ENCODE measurements at regions not wholly inside any gene's neighbourhood (a gene's known extent, or its start where the extent isn't known, plus 50 kb on each side); places are given as distances from the start of the nearest gene placed in this dataset.
A peak's percentile ranks its signal among the peaks of the same experiment; 100 is the strongest.

DNA sequence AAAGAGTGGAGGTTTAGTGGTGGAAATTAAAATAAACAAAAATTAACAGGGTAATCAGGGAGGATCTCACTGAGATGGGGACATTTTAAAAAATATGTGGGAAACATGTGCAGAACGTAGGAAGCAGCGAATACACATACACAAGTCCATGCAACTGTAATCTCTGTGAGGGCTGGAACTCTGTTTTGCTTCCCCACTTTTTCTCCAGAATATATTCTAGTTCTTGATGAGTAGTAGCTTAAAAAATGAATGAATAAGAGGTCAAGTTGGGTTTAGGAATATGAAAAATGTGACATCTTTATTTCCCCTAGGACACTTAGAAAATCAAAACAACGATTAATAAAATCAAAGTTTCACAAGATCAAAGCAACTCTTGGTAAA lies 312.2 kb upstream of the ZNF717 start:
- DNase-seq (ENCODE audit: extremely low spot score), result no peak
- H3K36me3 ChIP-seq, result no peaks in the 10 kb centered on the region
- no peak overlapping the region for H3K4me3 ChIP-seq
- intact Hi-C loops (cut with DNase I), result no loop called here
- H3K4me1 ChIP-seq, result no peaks in the 10 kb centered on the region
- TF ChIP-seq EP300 (IDR thresholded peaks at IDR 0.05) (no peak), POLR2A (IDR thresholded peaks at IDR 0.05; ENCODE audit: low read depth) (no peak), POLR2AphosphoS5 (IDR thresholded peaks at IDR 0.05) (no peak)
- TF ChIP-seq, protein P1, sequence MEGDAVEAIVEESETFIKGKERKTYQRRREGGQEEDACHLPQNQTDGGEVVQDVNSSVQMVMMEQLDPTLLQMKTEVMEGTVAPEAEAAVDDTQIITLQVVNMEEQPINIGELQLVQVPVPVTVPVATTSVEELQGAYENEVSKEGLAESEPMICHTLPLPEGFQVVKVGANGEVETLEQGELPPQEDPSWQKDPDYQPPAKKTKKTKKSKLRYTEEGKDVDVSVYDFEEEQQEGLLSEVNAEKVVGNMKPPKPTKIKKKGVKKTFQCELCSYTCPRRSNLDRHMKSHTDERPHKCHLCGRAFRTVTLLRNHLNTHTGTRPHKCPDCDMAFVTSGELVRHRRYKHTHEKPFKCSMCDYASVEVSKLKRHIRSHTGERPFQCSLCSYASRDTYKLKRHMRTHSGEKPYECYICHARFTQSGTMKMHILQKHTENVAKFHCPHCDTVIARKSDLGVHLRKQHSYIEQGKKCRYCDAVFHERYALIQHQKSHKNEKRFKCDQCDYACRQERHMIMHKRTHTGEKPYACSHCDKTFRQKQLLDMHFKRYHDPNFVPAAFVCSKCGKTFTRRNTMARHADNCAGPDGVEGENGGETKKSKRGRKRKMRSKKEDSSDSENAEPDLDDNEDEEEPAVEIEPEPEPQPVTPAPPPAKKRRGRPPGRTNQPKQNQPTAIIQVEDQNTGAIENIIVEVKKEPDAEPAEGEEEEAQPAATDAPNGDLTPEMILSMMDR (IDR thresholded peaks at IDR 0.05), result no peak
- H3K27ac ChIP-seq (replicated peaks in 1 of 4), result no peak overlapping the region
- H3K27me3 ChIP-seq, result no peaks in the 10 kb centered on the region
- WGBS, result 83% methylated on average over 3 of the region's 3 CpGs
- no peaks in the 10 kb centered on the region for H3K9me3 ChIP-seq

DNA sequence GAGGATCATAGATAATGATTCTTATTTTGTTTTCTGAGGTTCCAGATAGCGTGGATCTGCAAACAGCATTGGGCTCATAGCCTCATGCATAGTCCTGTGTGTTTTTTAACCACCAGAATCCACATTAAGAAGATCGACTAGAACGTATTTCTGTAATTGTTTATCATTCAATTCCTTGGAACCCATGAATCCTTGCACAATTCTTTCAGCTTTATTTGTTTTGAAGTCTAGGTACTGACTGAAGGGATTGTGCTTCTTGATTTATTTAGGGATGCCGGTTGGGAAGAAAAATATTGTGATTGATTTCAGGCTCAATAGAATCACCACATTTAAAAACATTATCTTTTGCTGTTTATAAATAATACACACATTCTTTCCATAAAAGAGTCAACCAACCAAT lies 314.6 kb upstream of the ZNF717 start:
- Histone ChIP-seq H3K36me3 (no peaks in the 10 kb centered on the region), H3K4me3 (no peak overlapping the region), H3K27ac (replicated peaks in 1 of 4) (no peak overlapping the region), H3K27me3 (no peaks in the 10 kb centered on the region), H3K9me3 (no peaks in the 10 kb centered on the region), H3K4me1 (no peaks in the 10 kb centered on the region)
- TF ChIP-seq POLR2AphosphoS5 (IDR thresholded peaks at IDR 0.05), result no peak
- TF ChIP-seq, protein P1 (IDR thresholded peaks at IDR 0.05), result no peak
- no peak for TF ChIP-seq EP300 (IDR thresholded peaks at IDR 0.05)
- TF ChIP-seq POLR2A (IDR thresholded peaks at IDR 0.05; ENCODE audit: low read depth), result no peak
- WGBS, result 78% methylated on average over 4 of the region's 4 CpGs
- intact Hi-C loops (cut with DNase I), result loop anchor here (10.0 kb wide), 1 partner anchor 75 kb away; no protein-coding TSS in a partner anchor
- DNase-seq (ENCODE audit: extremely low spot score), result no peak

DNA sequence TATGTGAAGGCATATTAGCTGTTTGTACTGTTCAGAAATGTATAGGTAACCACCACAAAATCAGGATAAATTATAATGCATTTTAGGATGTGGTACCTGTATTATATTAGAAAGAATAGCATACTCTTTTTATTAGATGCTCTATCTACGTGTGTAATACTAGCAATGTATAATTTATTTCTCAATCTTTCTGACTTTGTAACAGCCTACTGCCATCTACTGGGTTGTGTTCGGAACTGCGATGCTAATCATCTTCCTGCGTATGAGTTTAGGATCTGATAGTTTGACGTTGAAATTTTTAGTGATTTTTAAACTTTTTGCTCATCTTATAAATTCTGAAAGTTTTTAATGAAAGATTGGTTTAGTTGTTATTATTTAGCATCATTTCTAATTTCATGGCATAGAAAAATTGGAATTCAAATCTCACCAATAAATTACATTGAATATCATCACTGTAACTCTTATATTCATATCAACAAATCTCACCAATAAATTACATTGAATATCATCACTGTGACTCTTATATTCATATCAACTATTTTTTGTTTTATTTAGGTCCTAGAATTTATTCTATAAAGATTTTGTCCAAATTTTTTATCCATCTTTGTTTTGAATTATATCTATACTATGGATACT lies 322.7 kb upstream of the ZNF717 start:
- Histone ChIP-seq H3K27ac (replicated peaks in 1 of 4) (no peak overlapping the region), H3K4me3 (no peak overlapping the region), H3K9me3 (no peaks in the 10 kb centered on the region), H3K4me1 (no peaks in the 10 kb centered on the region), H3K36me3 (no peaks in the 10 kb centered on the region), H3K27me3 (no peaks in the 10 kb centered on the region)
- no peak for TF ChIP-seq POLR2AphosphoS5 (IDR thresholded peaks at IDR 0.05)
- TF ChIP-seq, protein P1 (IDR thresholded peaks at IDR 0.05), result peak; percentile 50 to 69 (median 65)
- intact Hi-C loops (cut with DNase I), result loop anchor here (10.0 kb wide), 1 partner anchor 83 kb away; no protein-coding TSS in a partner anchor
- WGBS, result 5% methylated on average over 5 of the region's 5 CpGs
- DNase-seq (ENCODE audit: extremely low spot score), result no peak

DNA sequence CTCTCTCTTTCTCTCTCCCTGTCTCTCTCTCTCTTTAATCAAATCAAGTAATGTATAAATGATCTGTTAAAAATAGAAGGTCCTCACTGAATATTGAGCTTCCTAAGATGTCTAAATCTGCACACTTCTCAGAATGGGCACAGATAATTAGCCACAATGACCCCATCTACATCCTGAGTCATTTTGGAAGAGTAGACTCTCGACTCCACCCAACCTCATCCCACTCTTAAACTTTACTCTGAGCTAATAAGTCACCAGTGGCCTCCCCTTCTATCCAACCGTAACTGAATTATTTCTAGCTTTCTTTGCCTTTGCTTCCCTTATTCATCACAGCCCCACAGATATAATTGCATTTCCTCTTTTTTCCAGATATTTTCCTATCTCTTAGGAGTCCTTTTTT lies 326.5 kb upstream of the ZNF717 start:
- no peak overlapping the region for H3K4me3 ChIP-seq
- H3K4me1 ChIP-seq, result no peaks in the 10 kb centered on the region
- H3K27ac ChIP-seq (replicated peaks in 1 of 4), result no peak overlapping the region
- intact Hi-C loops (cut with DNase I), result no loop called here
- H3K36me3 ChIP-seq, result no peaks in the 10 kb centered on the region
- WGBS, result 83% methylated on average over 2 of the region's 2 CpGs
- TF ChIP-seq, protein P1 (IDR thresholded peaks at IDR 0.05), result no peak
- TF ChIP-seq POLR2A (IDR thresholded peaks at IDR 0.05; ENCODE audit: low read depth), result no peak
- no peak for TF ChIP-seq EP300 (IDR thresholded peaks at IDR 0.05)
- TF ChIP-seq POLR2AphosphoS5 (IDR thresholded peaks at IDR 0.05), result no peak
- H3K9me3 ChIP-seq, result no peaks in the 10 kb centered on the region
- H3K27me3 ChIP-seq, result no peaks in the 10 kb centered on the region
- no peak for DNase-seq (ENCODE audit: extremely low spot score)

DNA sequence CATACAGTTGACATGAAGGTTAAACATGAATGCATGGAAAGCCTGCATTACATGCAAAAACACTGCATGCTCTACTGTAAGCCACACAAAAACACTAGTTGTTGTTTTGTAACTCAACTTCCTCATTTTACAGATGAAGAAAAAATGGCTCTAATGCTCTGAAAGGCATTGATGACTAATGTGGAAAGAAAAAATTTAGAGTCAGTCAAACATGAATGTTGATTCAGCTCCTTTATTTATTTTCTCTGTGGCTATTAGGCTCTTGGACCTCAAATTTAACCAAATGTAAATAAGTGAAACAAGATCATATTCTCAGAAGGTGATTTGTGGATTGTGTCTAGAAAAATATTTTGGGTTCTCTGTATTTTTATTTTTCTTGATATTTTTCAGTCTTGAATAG lies 336.7 kb upstream of the ZNF717 start:
- intact Hi-C loops (cut with DNase I), result no loop called here
- no peaks in the 10 kb centered on the region for H3K27me3 ChIP-seq
- no peaks in the 10 kb centered on the region for H3K9me3 ChIP-seq
- no peak overlapping the region for H3K4me3 ChIP-seq
- H3K4me1 ChIP-seq, result no peaks in the 10 kb centered on the region
- H3K27ac ChIP-seq (replicated peaks in 1 of 4), result no peak overlapping the region
- DNase-seq (ENCODE audit: extremely low spot score), result no peak
- no peak for TF ChIP-seq EP300 (IDR thresholded peaks at IDR 0.05)
- TF ChIP-seq POLR2A (IDR thresholded peaks at IDR 0.05; ENCODE audit: low read depth), result no peak
- TF ChIP-seq, protein P1 (IDR thresholded peaks at IDR 0.05), result no peak
- TF ChIP-seq POLR2AphosphoS5 (IDR thresholded peaks at IDR 0.05), result no peak
- H3K36me3 ChIP-seq, result no peaks in the 10 kb centered on the region

All from esophagus muscularis mucosa (tissue), 4 donors.